ENCODE measurements at regions not wholly inside any gene's neighbourhood (a gene's known extent, or its start where the extent isn't known, plus 50 kb on each side); places are given as distances from the start of the nearest gene placed in this dataset.

DNA sequence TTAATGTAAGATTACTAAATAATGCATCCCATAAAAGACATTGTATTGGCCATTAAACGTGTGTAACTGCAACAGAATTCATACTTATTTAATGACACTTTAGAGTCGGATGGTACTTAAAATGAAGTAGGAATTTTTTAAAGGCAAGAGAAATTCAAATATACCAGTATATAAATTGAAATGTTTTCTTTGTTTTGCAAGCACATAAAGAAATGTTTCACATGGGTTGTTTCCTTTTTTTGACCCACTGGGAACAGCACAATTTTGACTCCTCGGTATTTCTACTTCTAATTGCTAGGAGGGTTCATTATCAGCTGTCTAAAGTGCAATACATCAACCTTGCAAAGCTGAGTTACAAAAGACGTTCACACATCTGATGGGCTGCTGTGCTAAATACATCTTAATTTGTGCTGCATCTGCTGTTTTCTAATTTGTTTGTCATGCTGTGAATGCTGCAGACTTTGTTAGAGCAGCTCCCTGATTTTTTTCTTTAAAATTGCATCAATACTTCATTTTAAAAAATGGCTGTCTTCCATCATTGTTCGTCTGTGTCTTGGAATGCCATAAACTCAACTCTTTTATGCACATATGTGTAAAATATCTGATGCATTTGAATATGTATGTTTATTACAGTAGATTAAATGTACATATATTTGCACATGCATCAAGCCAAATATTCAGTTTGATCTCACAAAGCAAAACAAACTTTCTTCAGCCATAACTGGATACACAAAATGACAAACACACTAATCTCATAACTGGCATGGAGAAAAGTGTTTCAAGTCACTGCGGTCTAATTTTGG, 454.0 kb upstream of the GRAMD2B start:
- TF ChIP-seq POLR2A (IDR thresholded peaks at IDR 0.05) (no peak), EP300 (IDR thresholded peaks at IDR 0.05) (no peak), POLR2AphosphoS5 (IDR thresholded peaks at IDR 0.05) (no peak)
- TF ChIP-seq, protein P1, sequence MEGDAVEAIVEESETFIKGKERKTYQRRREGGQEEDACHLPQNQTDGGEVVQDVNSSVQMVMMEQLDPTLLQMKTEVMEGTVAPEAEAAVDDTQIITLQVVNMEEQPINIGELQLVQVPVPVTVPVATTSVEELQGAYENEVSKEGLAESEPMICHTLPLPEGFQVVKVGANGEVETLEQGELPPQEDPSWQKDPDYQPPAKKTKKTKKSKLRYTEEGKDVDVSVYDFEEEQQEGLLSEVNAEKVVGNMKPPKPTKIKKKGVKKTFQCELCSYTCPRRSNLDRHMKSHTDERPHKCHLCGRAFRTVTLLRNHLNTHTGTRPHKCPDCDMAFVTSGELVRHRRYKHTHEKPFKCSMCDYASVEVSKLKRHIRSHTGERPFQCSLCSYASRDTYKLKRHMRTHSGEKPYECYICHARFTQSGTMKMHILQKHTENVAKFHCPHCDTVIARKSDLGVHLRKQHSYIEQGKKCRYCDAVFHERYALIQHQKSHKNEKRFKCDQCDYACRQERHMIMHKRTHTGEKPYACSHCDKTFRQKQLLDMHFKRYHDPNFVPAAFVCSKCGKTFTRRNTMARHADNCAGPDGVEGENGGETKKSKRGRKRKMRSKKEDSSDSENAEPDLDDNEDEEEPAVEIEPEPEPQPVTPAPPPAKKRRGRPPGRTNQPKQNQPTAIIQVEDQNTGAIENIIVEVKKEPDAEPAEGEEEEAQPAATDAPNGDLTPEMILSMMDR (IDR thresholded peaks at IDR 0.05): no peak
- H3K4me1 ChIP-seq: no peaks in the 10 kb centered on the region
- H3K9me3 ChIP-seq: no peaks in the 10 kb centered on the region
- H3K27ac ChIP-seq: no peak overlapping the region
- no peaks in the 10 kb centered on the region for H3K36me3 ChIP-seq
- no peaks in the 10 kb centered on the region for H3K27me3 ChIP-seq
- DNase-seq (ENCODE audit: low spot score in 2 of 2): no peak
- no peak overlapping the region for H3K4me3 ChIP-seq
- WGBS: 67% methylated on average over 6 of the region's 6 CpGs

DNA sequence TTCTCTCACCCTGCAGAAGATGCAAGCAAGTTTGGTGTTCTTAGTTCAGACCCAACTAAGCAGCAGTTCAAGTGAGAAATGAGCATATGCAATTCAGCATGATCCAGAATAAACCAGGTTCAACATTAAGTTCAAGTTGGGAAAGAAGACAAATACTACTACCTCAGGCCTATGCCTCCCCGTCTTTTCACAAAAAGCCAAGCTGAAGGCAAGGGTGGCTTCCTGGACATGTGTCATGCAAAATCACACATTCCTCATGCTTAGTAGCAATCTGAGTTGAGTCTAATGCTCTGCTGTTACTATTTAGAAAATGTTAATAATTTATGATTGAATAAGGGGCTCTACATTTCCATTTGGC, 453.4 kb upstream of the GRAMD2B start:
- no peak overlapping the region for H3K4me3 ChIP-seq
- 91% methylated on average over 1 of the region's 1 CpG for WGBS
- TF ChIP-seq POLR2A (IDR thresholded peaks at IDR 0.05): no peak
- TF ChIP-seq POLR2AphosphoS5 (IDR thresholded peaks at IDR 0.05): no peak
- TF ChIP-seq, protein P1 (IDR thresholded peaks at IDR 0.05): no peak
- TF ChIP-seq EP300 (IDR thresholded peaks at IDR 0.05): no peak
- H3K36me3 ChIP-seq: no peaks in the 10 kb centered on the region
- H3K9me3 ChIP-seq: no peaks in the 10 kb centered on the region
- DNase-seq (ENCODE audit: low spot score in 2 of 2): no peak
- no peak overlapping the region for H3K27ac ChIP-seq
- H3K27me3 ChIP-seq: no peaks in the 10 kb centered on the region
- no peaks in the 10 kb centered on the region for H3K4me1 ChIP-seq

DNA sequence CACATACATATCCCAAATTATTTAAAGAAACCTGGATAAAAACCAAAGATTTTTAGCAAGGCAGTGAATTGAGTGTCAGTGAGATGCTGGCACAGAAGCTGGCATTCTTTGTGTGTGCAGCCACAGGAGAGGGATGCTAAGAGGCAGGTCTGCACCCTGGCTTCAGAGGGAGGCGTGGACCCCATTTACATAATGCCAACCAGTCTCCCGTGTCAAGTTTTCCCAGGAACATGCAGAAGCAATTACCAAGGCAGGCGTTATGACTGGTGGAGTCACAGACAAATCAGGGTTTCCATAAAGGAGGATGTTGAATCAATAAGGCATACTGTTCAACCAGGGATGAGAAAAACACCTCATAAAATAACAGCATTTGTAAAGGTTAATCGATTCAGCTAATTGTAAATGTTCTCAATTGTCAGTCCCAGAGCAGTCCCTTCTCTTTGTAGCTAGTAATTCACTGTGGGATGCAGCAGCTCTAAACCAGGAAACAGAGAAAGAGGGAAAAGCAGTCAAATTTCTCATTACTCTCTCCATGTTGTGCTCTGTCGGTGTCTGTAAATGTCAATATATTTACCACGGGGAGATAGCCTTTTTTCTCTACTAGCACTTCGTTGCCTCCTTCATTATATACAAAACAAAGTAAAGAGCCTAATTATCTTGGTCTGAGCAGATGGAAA, 452.4 kb upstream of the GRAMD2B start:
- Histone ChIP-seq H3K9me3 (no peaks in the 10 kb centered on the region), H3K4me1 (no peaks in the 10 kb centered on the region), H3K27me3 (no peaks in the 10 kb centered on the region), H3K36me3 (no peaks in the 10 kb centered on the region), H3K27ac (no peak overlapping the region), H3K4me3 (no peak overlapping the region)
- TF ChIP-seq EP300 (IDR thresholded peaks at IDR 0.05) (no peak), POLR2A (IDR thresholded peaks at IDR 0.05) (no peak), POLR2AphosphoS5 (IDR thresholded peaks at IDR 0.05) (no peak)
- TF ChIP-seq, protein P1 (IDR thresholded peaks at IDR 0.05): no peak
- 64% methylated on average over 7 of the region's 7 CpGs for WGBS
- DNase-seq (ENCODE audit: low spot score in 2 of 2): no peak

DNA sequence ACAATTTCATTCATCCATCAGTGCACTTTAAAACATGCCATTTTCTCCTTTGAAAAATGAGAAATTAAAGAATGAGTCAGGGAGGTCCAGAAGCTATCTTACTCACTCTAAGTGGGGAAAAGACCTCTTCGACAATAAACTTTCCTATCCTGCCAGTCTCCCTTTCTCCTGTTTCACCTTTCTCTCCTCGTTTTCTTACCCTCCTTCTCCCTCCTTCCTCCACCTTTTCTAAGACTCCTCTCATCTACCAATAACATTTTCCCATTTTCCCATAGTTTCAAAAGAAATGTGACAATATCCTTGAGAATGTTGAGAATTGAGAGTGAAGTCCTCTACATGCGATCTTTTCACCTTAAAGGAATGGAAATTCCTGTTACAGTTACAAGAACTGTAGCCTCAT, 450.5 kb upstream of the GRAMD2B start:
- H3K4me3 ChIP-seq: no peak overlapping the region
- H3K27ac ChIP-seq: no peak overlapping the region
- no peaks in the 10 kb centered on the region for H3K36me3 ChIP-seq
- no peaks in the 10 kb centered on the region for H3K9me3 ChIP-seq
- no peaks in the 10 kb centered on the region for H3K27me3 ChIP-seq
- H3K4me1 ChIP-seq: no peaks in the 10 kb centered on the region
- no peak for DNase-seq (ENCODE audit: low spot score in 2 of 2)
- TF ChIP-seq, protein P1 (IDR thresholded peaks at IDR 0.05): no peak
- TF ChIP-seq POLR2A (IDR thresholded peaks at IDR 0.05) (no peak), EP300 (IDR thresholded peaks at IDR 0.05) (no peak)
- 91% methylated on average over 3 of the region's 3 CpGs for WGBS

DNA sequence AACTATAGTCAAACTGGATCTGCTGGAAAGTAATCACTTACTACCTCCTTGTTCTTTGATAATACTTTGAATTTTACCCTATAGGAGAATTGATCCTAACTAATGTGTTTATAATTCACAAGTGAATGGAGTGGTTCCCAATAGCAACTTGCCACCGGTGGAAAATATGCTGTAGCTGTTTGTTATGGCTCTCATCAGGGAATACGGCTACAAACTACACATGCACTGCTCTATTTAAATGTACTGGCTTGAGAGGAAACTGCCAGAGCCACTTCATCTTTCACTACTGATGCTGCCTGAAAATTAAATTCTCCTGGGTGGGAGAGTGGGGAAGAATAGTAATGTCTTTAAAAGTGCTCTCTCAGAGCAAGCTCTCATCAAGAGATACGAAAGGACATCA, 448.5 kb upstream of the GRAMD2B start:
- no peaks in the 10 kb centered on the region for H3K27me3 ChIP-seq
- no peak overlapping the region for H3K27ac ChIP-seq
- H3K36me3 ChIP-seq: no peaks in the 10 kb centered on the region
- TF ChIP-seq POLR2A (IDR thresholded peaks at IDR 0.05) (no peak), EP300 (IDR thresholded peaks at IDR 0.05) (no peak), POLR2AphosphoS5 (IDR thresholded peaks at IDR 0.05) (no peak)
- TF ChIP-seq, protein P1 (IDR thresholded peaks at IDR 0.05): no peak
- H3K4me3 ChIP-seq: no peak overlapping the region
- WGBS: 66% methylated on average over 3 of the region's 3 CpGs
- H3K9me3 ChIP-seq: no peaks in the 10 kb centered on the region
- peaks cover 7% of the 10 kb centered on the region for H3K4me1 ChIP-seq
- no peak for DNase-seq (ENCODE audit: low spot score in 2 of 2)

Measured in suprapubic skin (tissue), 4 donors.